Fibroblast of mammary gland (primary cell): ENCODE measurements at regions not wholly inside any gene's neighbourhood (a gene's known extent, or its start where the extent isn't known, plus 50 kb on each side); places are given as distances from the start of the nearest gene placed in this dataset.

Source experiments
- DNase-seq: peaks from one replicate; pipeline ENCODE4 v3.0.0-alpha.2; 2010; ENCODE audit warnings: low read depth
- H3K4me3 ChIP-seq: 2 replicates; pipeline ENCODE4 v1.5.1; 2011; ENCODE audit warnings: low read depth, mild to moderate bottlenecking, low read length, moderate library complexity; ENCODE audit not compliant: control insufficient read depth
- CTCF ChIP-seq: conservative IDR thresholded peaks from 2 replicates; pipeline ENCODE4 v1.5.1; 2011; ENCODE audit warnings: low read depth, low read length, inconsistent platforms; ENCODE audit not compliant: control insufficient read depth, insufficient read depth

GRCh38 chr7:124536156-124536762 is 229.3 kb downstream of the GPR37 start:
- no peak for DNase-seq
- no peak overlapping the region for H3K4me3 ChIP-seq
- no peak for TF ChIP-seq CTCF

- H3K4me3 ChIP-seq, result no peak overlapping the region
- DNase-seq, result no peak
- no peak for TF ChIP-seq CTCF
Observed at GRCh38 chr7:124532166-124532565, 233.4 kb downstream of the GPR37 start.

- DNase-seq, result no peak
- H3K4me3 ChIP-seq, result no peak overlapping the region
- TF ChIP-seq CTCF, result no peak
Observed at GRCh38 chr7:124516911-124517310, 248.7 kb downstream of the GPR37 start.

- no peak for TF ChIP-seq CTCF
- DNase-seq, result no peak
Observed at GRCh38 chr7:124515106-124515830, 250.3 kb downstream of the GPR37 start.

GRCh38 chr7:124514471-124514870 is 251.1 kb downstream of the GPR37 start:
- no peak for TF ChIP-seq CTCF
- DNase-seq, result no peak
- H3K4me3 ChIP-seq, result no peak overlapping the region

More at GRCh38 chr7:124515106-124515830, 250.3 kb downstream of the GPR37 start:
- H3K4me3 ChIP-seq, result no peak overlapping the region

- no peak overlapping the region for H3K4me3 ChIP-seq
- DNase-seq, result no peak
- no peak for TF ChIP-seq CTCF
Observed at GRCh38 chr7:124497176-124497575, 268.4 kb downstream of the GPR37 start.
